Naive B cell (primary cell): ENCODE measurements at regions not wholly inside any gene's neighbourhood (a gene's known extent, or its start where the extent isn't known, plus 50 kb on each side); places are given as distances from the start of the nearest gene placed in this dataset.

ENCODE experiments used
- ATAC-seq, 2 donors: fragments of 150-1000 bp; cut with Tn5 transposase; 2 replicates each; pipeline ENCODE4 v1.10.0; 2021; ENCODE audit warnings: low read depth in 2 of 2, mild to moderate bottlenecking in 2 of 2, moderate library complexity in 2 of 2
- DNase-seq: peaks from one replicate; pipeline ENCODE4 v3.0.0; 2022
- H3K27ac Mint-ChIP-seq, 6 donors: one replicate each; pipeline ENCODE4 v1.8.0; 2020 to 2022; ENCODE audit warnings: mild to moderate bottlenecking in 6 of 6, mixed read lengths in 6 of 6, moderate library complexity in 5 of 6, inconsistent platforms in 2 of 6
- H3K27me3 Mint-ChIP-seq, 3 donors: one replicate each; pipeline ENCODE4 v1.8.0; 2021 to 2022; ENCODE audit warnings: mixed read lengths in 3 of 3, mild to moderate bottlenecking in 1 of 3
- H3K36me3 Mint-ChIP-seq, 2 donors: one replicate each; pipeline ENCODE4 v1.8.0; 2020 to 2022; ENCODE audit warnings: mixed read lengths in 2 of 2, inconsistent platforms in 1 of 2, mild to moderate bottlenecking in 1 of 2
- H3K4me1 Mint-ChIP-seq, 3 donors: one replicate each; pipeline ENCODE4 v1.8.0; 2020 to 2022; ENCODE audit warnings: mixed read lengths in 3 of 3, inconsistent platforms in 1 of 3, mild to moderate bottlenecking in 1 of 3, moderate library complexity in 1 of 3
- H3K4me3 Mint-ChIP-seq, 8 donors: one replicate each; pipeline ENCODE4 v1.8.0; 2020 to 2022; ENCODE audit warnings: mild to moderate bottlenecking in 8 of 8, mixed read lengths in 8 of 8, moderate library complexity in 8 of 8, inconsistent platforms in 2 of 8
- H3K9me3 Mint-ChIP-seq, 7 donors: one replicate each; pipeline ENCODE4 v1.8.0; 2020 to 2022; ENCODE audit warnings: mixed read lengths in 7 of 7, mild to moderate bottlenecking in 5 of 7, inconsistent platforms in 2 of 7, moderate library complexity in 1 of 7

GRCh38 chr12:92339198-92339821 is 193.7 kb upstream of the BTG1 start:
- Mint-ChIP-seq H3K4me1 (peaks cover 24 to 47% (median 41%) of the 10 kb centered on the region in 3 donors), H3K27me3 (no peaks in the 10 kb centered on the region), H3K27ac (peak overlapping the region in 3 of 6 donors; percentile 21 to 90 (median 44)), H3K9me3 (no peaks in the 10 kb centered on the region), H3K36me3 (peaks cover 0 to 5% of the 10 kb centered on the region in 2 donors), H3K4me3 (peak overlapping the region in 2 of 8 donors; percentile 28 to 55)
- DNase-seq (no peak), ATAC-seq (no peak)

GRCh38 chr12:92338671-92339070 is 193.0 kb upstream of the BTG1 start:
- no peaks in the 10 kb centered on the region for H3K9me3 Mint-ChIP-seq
- ATAC-seq (no peak), DNase-seq (no peak)
- peaks cover 28 to 53% (median 47%) of the 10 kb centered on the region in 3 donors for H3K4me1 Mint-ChIP-seq
- no peak overlapping the region for H3K4me3 Mint-ChIP-seq
- peak overlapping the region in 1 of 6 donors; percentile 90 for H3K27ac Mint-ChIP-seq
- no peaks in the 10 kb centered on the region for H3K27me3 Mint-ChIP-seq
- H3K36me3 Mint-ChIP-seq = peaks cover 0 to 5% of the 10 kb centered on the region in 2 donors

- H3K4me1 Mint-ChIP-seq = peaks cover 30 to 59% (median 52%) of the 10 kb centered on the region in 3 donors
- no peaks in the 10 kb centered on the region for H3K27me3 Mint-ChIP-seq
- peaks cover 0 to 5% of the 10 kb centered on the region in 2 donors for H3K36me3 Mint-ChIP-seq
- H3K4me3 Mint-ChIP-seq = no peak overlapping the region
- no peaks in the 10 kb centered on the region for H3K9me3 Mint-ChIP-seq
- ATAC-seq (no peak), DNase-seq (no peak)
- H3K27ac Mint-ChIP-seq = no peak overlapping the region
These were observed 192.5 kb upstream of the BTG1 start for GRCh38 chr12:92338102-92338501.

- DNase-seq = no peak
- H3K36me3 Mint-ChIP-seq = peaks cover 0 to 5% of the 10 kb centered on the region in 2 donors
- no peak for ATAC-seq
- peak overlapping the region in 1 of 6 donors; percentile 60 for H3K27ac Mint-ChIP-seq
- no peaks in the 10 kb centered on the region for H3K27me3 Mint-ChIP-seq
- peak overlapping the region in 1 of 8 donors; percentile 13 for H3K4me3 Mint-ChIP-seq
- H3K9me3 Mint-ChIP-seq = no peaks in the 10 kb centered on the region
- peaks cover 34 to 65% (median 56%) of the 10 kb centered on the region in 3 donors for H3K4me1 Mint-ChIP-seq
These were observed 191.5 kb upstream of the BTG1 start for GRCh38 chr12:92337128-92337527.

GRCh38 chr12:92336641-92337040 is 191.0 kb upstream of the BTG1 start:
- peak overlapping the region in 3 of 6 donors; percentile 17 to 64 (median 28) for H3K27ac Mint-ChIP-seq
- peaks cover 0 to 5% of the 10 kb centered on the region in 2 donors for H3K36me3 Mint-ChIP-seq
- H3K27me3 Mint-ChIP-seq = no peaks in the 10 kb centered on the region
- DNase-seq (no peak), ATAC-seq (no peak)
- no peak overlapping the region for H3K4me3 Mint-ChIP-seq
- H3K4me1 Mint-ChIP-seq = peaks cover 34 to 62% (median 52%) of the 10 kb centered on the region in 3 donors
- no peaks in the 10 kb centered on the region for H3K9me3 Mint-ChIP-seq

- DNase-seq = no peak
- no peak overlapping the region for H3K4me3 Mint-ChIP-seq
- no peaks in the 10 kb centered on the region for H3K27me3 Mint-ChIP-seq
- H3K27ac Mint-ChIP-seq = no peak overlapping the region
- H3K36me3 Mint-ChIP-seq = peaks cover 0 to 5% of the 10 kb centered on the region in 2 donors
- H3K9me3 Mint-ChIP-seq = no peaks in the 10 kb centered on the region
- ATAC-seq = no peak
- H3K4me1 Mint-ChIP-seq = peaks cover 26 to 54% (median 46%) of the 10 kb centered on the region in 3 donors
These were observed 190.2 kb upstream of the BTG1 start for GRCh38 chr12:92335831-92336230.

GRCh38 chr12:92334552-92334951 is 188.9 kb upstream of the BTG1 start:
- DNase-seq = no peak
- no peak overlapping the region for H3K27ac Mint-ChIP-seq
- H3K4me1 Mint-ChIP-seq = peaks cover 22 to 48% (median 42%) of the 10 kb centered on the region in 3 donors
- H3K9me3 Mint-ChIP-seq = no peaks in the 10 kb centered on the region
- peak overlapping the region in 1 of 8 donors; percentile 27 for H3K4me3 Mint-ChIP-seq
- no peaks in the 10 kb centered on the region for H3K27me3 Mint-ChIP-seq
- peaks cover 0 to 5% of the 10 kb centered on the region in 2 donors for H3K36me3 Mint-ChIP-seq
- ATAC-seq = no peak

GRCh38 chr12:92332552-92332951 is 186.9 kb upstream of the BTG1 start:
- no peak overlapping the region for H3K27ac Mint-ChIP-seq
- DNase-seq (no peak), ATAC-seq (no peak)
- peaks cover 24 to 51% (median 39%) of the 10 kb centered on the region in 3 donors for H3K4me1 Mint-ChIP-seq
- peaks cover 0 to 8% of the 10 kb centered on the region in 2 donors for H3K36me3 Mint-ChIP-seq
- H3K4me3 Mint-ChIP-seq = peak overlapping the region in 2 of 8 donors; percentile 30 to 61
- no peaks in the 10 kb centered on the region for H3K27me3 Mint-ChIP-seq
- no peaks in the 10 kb centered on the region for H3K9me3 Mint-ChIP-seq

GRCh38 chr12:92331383-92331782 is 185.7 kb upstream of the BTG1 start:
- Mint-ChIP-seq H3K27me3 (no peaks in the 10 kb centered on the region), H3K36me3 (peaks cover 0 to 3% of the 10 kb centered on the region in 2 donors), H3K27ac (no peak overlapping the region), H3K4me3 (no peak overlapping the region), H3K9me3 (no peaks in the 10 kb centered on the region), H3K4me1 (peaks cover 25 to 53% (median 48%) of the 10 kb centered on the region in 3 donors)
- no peak for ATAC-seq
- no peak for DNase-seq

- peak overlapping the region in 3 of 6 donors; percentile 1 to 61 (median 11) for H3K27ac Mint-ChIP-seq
These were observed 185.0 kb upstream of the BTG1 start for GRCh38 chr12:92330654-92331053.

GRCh38 chr12:92326877-92327276 is 181.2 kb upstream of the BTG1 start:
- H3K4me1 Mint-ChIP-seq = peaks cover 24 to 62% (median 37%) of the 10 kb centered on the region in 3 donors

More at GRCh38 chr12:92330654-92331053, 185.0 kb upstream of the BTG1 start:
- H3K4me1 Mint-ChIP-seq = peaks cover 28 to 57% (median 55%) of the 10 kb centered on the region in 3 donors
- H3K9me3 Mint-ChIP-seq = no peaks in the 10 kb centered on the region
- H3K36me3 Mint-ChIP-seq = peaks cover 0 to 3% of the 10 kb centered on the region in 2 donors
- no peak overlapping the region for H3K4me3 Mint-ChIP-seq
- DNase-seq (no peak), ATAC-seq (no peak)
- H3K27me3 Mint-ChIP-seq = no peaks in the 10 kb centered on the region

GRCh38 chr12:92324849-92325500 is 179.3 kb upstream of the BTG1 start:
- Mint-ChIP-seq H3K36me3 (peaks cover 6 to 11% of the 10 kb centered on the region in 2 donors), H3K27ac (peak overlapping the region in 2 of 6 donors; percentile 50 to 79), H3K4me1 (peaks cover 24 to 59% (median 38%) of the 10 kb centered on the region in 3 donors), H3K27me3 (no peaks in the 10 kb centered on the region), H3K9me3 (peaks cover 0 to 28% (median 11%) of the 10 kb centered on the region in 7 donors), H3K4me3 (peak overlapping the region in 2 of 8 donors; percentile 43 to 79)
- ATAC-seq = no peak
- no peak for DNase-seq

More at GRCh38 chr12:92326877-92327276, 181.2 kb upstream of the BTG1 start:
- Mint-ChIP-seq H3K36me3 (peaks cover 3 to 6% of the 10 kb centered on the region in 2 donors), H3K4me3 (peak overlapping the region in 4 of 8 donors; percentile 17 to 80 (median 48)), H3K27ac (peak overlapping the region in 4 of 6 donors; percentile 30 to 89 (median 52)), H3K9me3 (peaks cover 0 to 10% (median 3%) of the 10 kb centered on the region in 7 donors), H3K27me3 (no peaks in the 10 kb centered on the region)
- DNase-seq (no peak), ATAC-seq (no peak)

GRCh38 chr12:92312463-92312964 is 166.9 kb upstream of the BTG1 start:
- Mint-ChIP-seq H3K4me1 (peaks cover 0 to 6% (median 4%) of the 10 kb centered on the region in 3 donors), H3K4me3 (no peak overlapping the region), H3K27ac (no peak overlapping the region), H3K27me3 (no peaks in the 10 kb centered on the region), H3K36me3 (no peaks in the 10 kb centered on the region), H3K9me3 (peaks cover 0 to 4% (median 0%) of the 10 kb centered on the region in 7 donors)
- DNase-seq (no peak), ATAC-seq (no peak)
